Activated CD8-positive, alpha-beta memory T cell treated with anti-CD3 and anti-CD28 coated beads for 4 hours (primary cell): ENCODE measurements at regions not wholly inside any gene's neighbourhood (a gene's known extent, or its start where the extent isn't known, plus 50 kb on each side); places are given as distances from the start of the nearest gene placed in this dataset.

Experiments used
- DNase-seq, 2 donors: peaks; one replicate each; pipeline ENCODE4 v3.0.0-alpha.2; 2020; ENCODE audit warnings: low read depth in 2 of 2

DNA sequence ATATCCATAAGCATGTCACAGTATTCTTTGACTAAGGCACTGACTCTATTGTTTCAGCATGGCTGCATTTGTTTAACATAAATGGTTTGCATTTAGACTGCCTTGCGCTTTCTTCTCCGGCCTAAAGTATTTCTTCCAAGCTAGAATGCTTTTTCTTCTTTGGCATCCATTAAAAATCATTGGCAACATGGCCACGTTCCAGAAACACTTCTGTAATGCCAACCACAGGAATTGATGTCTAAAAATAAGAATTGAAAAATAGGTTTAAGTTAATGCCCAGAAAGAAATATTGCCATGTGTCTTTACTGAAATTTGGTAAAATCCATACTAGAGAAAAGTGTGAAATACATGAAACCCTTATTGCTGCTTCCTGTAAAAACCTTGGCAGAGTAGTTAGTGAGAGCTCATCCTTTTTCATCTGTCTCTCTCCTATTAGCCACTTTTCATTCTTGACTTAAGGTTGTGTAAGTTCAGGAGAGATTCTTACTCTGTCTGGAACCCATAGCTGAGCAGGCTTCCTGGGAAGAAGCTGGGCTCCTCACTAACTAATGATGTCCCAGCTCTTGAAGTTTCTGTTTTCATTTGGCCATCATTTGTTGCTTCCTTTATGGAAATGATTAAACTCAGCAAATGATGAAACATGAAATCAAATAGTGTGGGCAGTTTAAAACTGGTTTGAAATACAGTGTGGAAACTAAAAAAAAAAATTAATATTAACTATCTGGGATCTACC is 58.2 kb upstream of the RPS23 start:
- DNase-seq: no peak

DNA sequence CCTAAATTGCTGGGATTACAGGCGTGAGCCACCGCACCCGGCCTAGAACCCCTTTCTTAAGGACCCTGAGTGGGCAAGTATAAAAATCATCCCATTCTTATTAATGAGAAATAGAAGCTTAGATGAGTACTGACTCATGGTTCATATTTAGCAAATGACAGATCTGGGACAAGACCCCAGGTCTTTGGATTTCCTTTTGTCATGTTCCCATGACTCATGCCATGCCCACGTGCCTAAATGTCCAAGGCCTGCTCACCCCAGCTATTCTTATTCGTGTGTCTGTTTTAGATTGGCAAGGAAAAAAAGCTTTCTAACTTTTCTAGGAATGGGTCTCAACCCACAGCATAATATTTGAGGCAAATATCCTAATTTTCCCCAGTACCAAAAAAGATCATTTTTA is 57.7 kb upstream of the RPS23 start:
- no peak for DNase-seq

DNA sequence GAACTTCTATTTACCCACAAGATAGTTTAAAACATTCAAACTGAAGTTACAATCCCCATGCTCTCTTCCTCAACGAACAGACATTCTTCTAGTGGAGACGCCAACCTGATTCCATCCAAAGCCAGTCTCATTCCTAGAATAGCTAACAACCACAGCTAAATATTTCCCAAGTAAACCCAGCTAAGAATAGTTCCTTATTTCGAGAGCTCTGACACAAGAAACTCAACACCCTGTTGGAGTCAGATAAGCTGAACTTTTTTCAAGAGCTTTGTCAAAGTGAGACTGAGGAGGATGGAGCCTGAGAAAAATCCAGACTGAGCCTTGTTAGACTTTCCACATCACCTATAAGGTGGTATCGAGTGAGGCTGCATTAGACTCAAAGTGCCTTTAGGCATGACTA is 56.7 kb upstream of the RPS23 start:
- DNase-seq: no peak

DNA sequence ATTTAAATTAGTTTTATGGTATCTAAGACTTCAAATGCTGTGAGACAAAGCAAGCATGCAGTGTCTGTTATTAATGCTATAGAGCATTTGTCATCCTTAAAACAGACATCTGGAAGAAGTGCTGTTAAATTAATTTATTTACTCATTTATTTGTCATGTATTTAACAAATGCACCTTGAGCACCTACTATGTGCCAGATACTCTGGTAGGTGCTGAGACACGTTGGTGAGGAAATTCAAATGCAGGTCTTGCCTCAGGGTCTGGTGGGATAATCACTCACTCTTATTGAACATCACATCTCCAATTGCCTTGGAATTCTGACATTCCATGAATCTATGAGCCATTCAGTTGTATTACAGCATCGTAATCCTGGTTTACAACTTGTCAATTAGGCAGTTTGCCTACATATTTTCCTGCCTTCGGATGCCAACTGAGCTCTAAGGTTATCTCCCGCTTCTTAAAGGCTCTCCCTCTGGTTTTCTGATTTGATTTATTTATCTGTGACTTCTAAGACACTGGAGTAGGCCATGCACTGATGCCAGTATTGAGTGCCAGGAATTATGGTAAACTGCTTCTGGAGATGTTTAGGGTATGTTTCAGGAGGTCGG is 56.0 kb upstream of the RPS23 start:
- DNase-seq: no peak

DNA sequence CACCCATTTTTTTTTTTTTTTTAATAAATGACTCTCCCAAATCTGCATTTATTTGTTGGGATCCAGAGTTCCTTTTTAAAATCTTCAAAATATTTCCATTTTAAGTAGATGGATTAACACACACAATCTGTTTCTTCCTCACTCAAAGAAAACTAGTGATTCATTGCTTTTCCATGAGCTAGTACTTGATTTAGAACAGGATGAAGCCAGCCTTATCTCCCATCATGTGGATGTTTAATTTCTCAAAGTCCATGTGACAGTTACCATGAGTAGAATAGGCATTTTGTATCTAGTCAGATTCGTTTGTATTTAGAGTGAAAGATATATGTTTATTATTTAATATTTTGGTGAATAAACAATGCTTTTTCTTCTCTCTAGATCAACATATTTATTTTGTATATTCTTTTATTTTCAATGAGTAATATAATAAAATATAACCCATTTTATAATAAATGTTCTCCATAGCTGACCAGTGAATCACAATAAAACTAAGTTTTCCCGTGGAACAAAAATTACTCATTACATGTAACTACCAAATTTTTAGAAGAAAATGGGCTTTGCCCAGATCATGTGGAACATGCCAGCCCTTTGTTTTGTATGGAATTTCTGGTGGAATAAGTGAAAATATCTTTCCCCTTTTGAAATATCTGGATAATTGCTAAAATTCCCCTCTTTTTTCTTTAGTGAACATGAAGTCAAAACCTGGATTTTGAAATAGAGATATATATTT is 54.9 kb upstream of the RPS23 start:
- no peak for DNase-seq

DNA sequence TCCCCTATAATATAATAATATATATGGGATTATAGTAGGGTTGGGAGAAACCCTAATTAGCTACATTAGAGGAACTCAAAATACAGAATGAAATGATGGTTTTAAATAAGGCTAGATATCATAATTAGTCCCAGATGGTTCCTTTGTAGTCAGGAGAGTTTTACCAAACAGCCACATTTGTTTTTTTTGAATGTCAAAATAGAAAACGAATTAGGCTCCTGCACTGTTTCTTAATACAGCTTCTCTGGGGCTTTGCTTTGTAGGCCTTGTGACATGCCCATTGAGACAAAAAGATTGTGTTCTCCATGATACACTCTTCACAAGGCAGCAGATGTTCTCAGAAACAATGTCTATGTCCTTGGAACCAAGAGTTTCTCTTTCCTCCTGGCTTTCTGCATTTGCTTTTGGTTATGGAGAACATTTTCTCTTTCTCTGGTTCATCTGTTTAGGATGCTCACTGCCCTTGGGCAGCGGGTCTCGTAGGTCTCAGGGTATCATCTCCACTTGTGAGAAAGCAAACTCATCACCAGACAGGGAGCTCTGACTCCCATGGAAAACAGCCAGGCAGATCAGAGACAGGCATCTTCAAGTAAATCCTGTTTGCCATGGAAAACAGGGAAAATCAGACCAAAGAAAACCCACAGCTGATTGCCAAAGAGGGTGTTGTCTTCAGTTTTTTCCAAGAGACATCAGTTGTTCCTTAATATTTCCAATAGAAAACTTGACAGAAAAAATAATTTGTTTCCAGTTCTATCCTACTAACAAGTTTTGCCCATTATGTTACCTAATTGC is 54.1 kb upstream of the RPS23 start:
- DNase-seq: no peak

DNA sequence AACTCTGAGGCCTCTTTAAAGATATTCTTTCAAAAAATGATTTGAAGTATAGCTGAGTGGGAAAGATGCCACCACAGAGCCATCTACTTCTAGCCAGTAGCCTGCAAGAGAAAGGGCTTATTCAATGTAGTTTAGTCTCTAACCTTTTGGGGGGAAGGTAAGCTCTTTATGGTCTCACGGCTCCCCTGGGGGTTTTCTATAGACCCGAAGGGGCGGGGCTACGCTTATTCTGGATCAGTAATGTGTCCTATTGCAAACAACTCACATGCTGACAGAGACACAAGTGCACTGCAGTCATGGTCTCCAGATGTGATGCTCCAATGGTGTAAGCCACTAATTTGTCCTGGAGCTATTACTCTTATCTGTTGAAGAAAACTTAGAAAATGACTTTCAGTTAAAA is 53.4 kb upstream of the RPS23 start:
- no peak for DNase-seq

DNA sequence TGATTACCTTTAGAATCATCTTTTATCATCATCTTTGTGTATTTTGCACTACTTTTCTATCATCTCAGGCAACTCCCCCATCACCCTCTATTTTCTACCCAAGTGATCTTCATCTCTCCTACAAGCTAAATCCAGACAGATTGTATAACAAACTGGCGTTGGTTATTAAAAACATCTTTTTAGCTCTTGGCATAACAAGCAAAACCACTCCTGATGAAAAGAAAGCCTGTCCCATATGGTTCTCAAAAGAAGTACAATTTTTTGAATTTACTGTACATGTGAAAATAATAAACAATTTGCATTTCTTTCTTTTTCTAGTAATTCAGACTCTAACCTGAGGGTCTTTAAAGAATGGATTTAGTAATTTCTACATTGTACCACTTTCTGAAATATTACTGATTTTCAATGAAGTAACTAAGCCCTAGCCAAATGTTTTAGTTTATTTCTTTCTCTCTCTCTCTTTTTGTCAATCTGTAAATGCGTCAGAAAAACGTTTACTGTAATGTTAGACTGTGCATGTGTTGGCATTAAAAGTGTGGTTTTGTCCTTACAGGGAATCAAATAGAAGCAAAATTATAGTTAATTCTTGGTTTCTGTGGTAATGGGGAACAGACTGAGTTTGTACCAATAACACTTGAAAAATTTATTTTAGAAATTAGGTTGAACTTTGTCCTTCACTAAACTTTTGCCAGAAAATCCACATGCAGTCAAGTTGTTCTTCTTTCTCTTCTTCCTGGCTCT is 52.5 kb upstream of the RPS23 start:
- DNase-seq: no peak

DNA sequence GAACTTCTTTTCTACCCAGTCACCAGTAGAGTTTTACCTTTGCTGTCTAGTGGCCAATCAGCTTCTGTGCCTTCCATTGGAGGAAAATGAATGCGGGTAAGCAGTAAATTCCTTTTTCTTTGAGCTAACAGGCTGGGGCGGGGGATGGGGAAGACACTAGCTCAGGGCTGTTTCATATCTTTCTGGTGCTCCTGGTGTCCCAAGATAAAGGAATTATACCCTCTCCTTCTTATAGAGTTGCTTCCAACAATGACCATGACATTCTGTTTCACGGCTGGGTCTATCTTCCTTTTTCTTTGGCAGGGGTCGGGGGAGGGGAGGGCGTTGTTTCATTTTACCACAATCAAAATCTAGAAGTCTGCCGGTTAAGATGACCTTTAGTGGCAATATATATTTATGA is 51.2 kb upstream of the RPS23 start:
- no peak for DNase-seq
